Spinal cord (tissue), 9 donors: ENCODE measurements at regions not wholly inside any gene's neighbourhood (a gene's known extent, or its start where the extent isn't known, plus 50 kb on each side); places are given as distances from the start of the nearest gene placed in this dataset.
"Not testable (repeated sequence)": the region's sequence is repeated elsewhere in the genome, so short reads cannot be mapped to it uniquely, and the experiment has no call there.

ENCODE experiments used
- DNase-seq, 6 donors: peaks; one replicate each; pipeline versions ENCODE4 v3.0.0 to v3.0.0-alpha.2; 2013 to 2015; ENCODE audit warnings: low spot score in 6 of 6, low read depth in 4 of 6
- H3K27ac ChIP-seq: one replicate; pipeline ENCODE4 v1.5.1; 2013; ENCODE audit warnings: low read depth, low read length, control low read depth
- H3K27me3 ChIP-seq: one replicate; pipeline ENCODE4 v1.6.1; 2013; ENCODE audit warnings: low read length; ENCODE audit not compliant: control insufficient read depth, insufficient read depth
- H3K36me3 ChIP-seq: one replicate; pipeline ENCODE4 v1.6.1; 2013; ENCODE audit warnings: low read length; ENCODE audit not compliant: control insufficient read depth, insufficient read depth
- H3K4me1 ChIP-seq: one replicate; pipeline ENCODE4 v1.6.1; 2013; ENCODE audit warnings: low read length; ENCODE audit not compliant: control insufficient read depth, insufficient read depth
- H3K4me3 ChIP-seq: one replicate; pipeline ENCODE4 v1.5.1; 2013; ENCODE audit warnings: low read depth, low read length, control low read depth
- H3K9me3 ChIP-seq: one replicate; pipeline ENCODE4 v1.6.1; 2013; ENCODE audit warnings: low read length; ENCODE audit not compliant: control insufficient read depth, insufficient read depth
- WGBS: methylation state at CpG from one replicate; pipeline ENCODE4 v1.1.5; 2013; ENCODE audit warnings: missing lambda C conversion rate; ENCODE audit not compliant: insufficient coverage; 5-methylcytosine and 5-hydroxymethylcytosine counted together
- donor health status: healthy.

- DNase-seq, result no peak
- H3K27me3 ChIP-seq, result no peaks in the 10 kb centered on the region
- no peaks in the 10 kb centered on the region for H3K4me1 ChIP-seq
- no peak overlapping the region for H3K27ac ChIP-seq
- H3K4me3 ChIP-seq, result no peak overlapping the region
- no peaks in the 10 kb centered on the region for H3K9me3 ChIP-seq
- no peaks in the 10 kb centered on the region for H3K36me3 ChIP-seq
- 100% methylated on average over 1 of the region's 1 CpG for WGBS
Observed at GRCh38 chr5:44935262-44935661, 126.5 kb downstream of the MRPS30 start.

- no peak overlapping the region for H3K4me3 ChIP-seq
- no peaks in the 10 kb centered on the region for H3K4me1 ChIP-seq
- no peaks in the 10 kb centered on the region for H3K9me3 ChIP-seq
- WGBS, result 36% methylated on average over 2 of the region's 2 CpGs
- H3K27me3 ChIP-seq, result no peaks in the 10 kb centered on the region
- peak in 1 of 6 donors; percentile 2 for DNase-seq
- no peaks in the 10 kb centered on the region for H3K36me3 ChIP-seq
- H3K27ac ChIP-seq, result no peak overlapping the region
Observed at GRCh38 chr5:44935871-44936270, 127.1 kb downstream of the MRPS30 start.

- Histone ChIP-seq H3K27me3 (no peaks in the 10 kb centered on the region), H3K27ac (no peak overlapping the region), H3K4me1 (no peaks in the 10 kb centered on the region), H3K9me3 (no peaks in the 10 kb centered on the region), H3K36me3 (no peaks in the 10 kb centered on the region), H3K4me3 (no peak overlapping the region)
- no CpG with 5 or more reads among the region's 4 CpGs for WGBS
- peak in 2 of 6 donors; percentile 10 to 26 for DNase-seq
Observed at GRCh38 chr5:44942524-44943001, 133.8 kb downstream of the MRPS30 start.

GRCh38 chr5:44943647-44944046 is 134.9 kb downstream of the MRPS30 start:
- Histone ChIP-seq H3K27ac (no peak overlapping the region), H3K9me3 (no peaks in the 10 kb centered on the region), H3K36me3 (no peaks in the 10 kb centered on the region), H3K4me1 (no peaks in the 10 kb centered on the region), H3K4me3 (no peak overlapping the region), H3K27me3 (no peaks in the 10 kb centered on the region)
- DNase-seq, result no peak
- no CpG with 5 or more reads among the region's 2 CpGs for WGBS

GRCh38 chr5:44945743-44946142 is 137.0 kb downstream of the MRPS30 start:
- WGBS, result no CpG with 5 or more reads among the region's 1 CpG
- no peaks in the 10 kb centered on the region for H3K9me3 ChIP-seq
- no peak overlapping the region for H3K4me3 ChIP-seq
- H3K4me1 ChIP-seq, result no peaks in the 10 kb centered on the region
- no peak overlapping the region for H3K27ac ChIP-seq
- H3K36me3 ChIP-seq, result no peaks in the 10 kb centered on the region
- DNase-seq, result no peak
- H3K27me3 ChIP-seq, result no peaks in the 10 kb centered on the region

- Histone ChIP-seq H3K9me3 (no peaks in the 10 kb centered on the region), H3K27ac (no peak overlapping the region), H3K36me3 (no peaks in the 10 kb centered on the region), H3K27me3 (no peaks in the 10 kb centered on the region), H3K4me1 (no peaks in the 10 kb centered on the region), H3K4me3 (no peak overlapping the region)
- 93% methylated on average over 2 of the region's 4 CpGs for WGBS
- no peak for DNase-seq
Observed at GRCh38 chr5:44949687-44950086, 140.9 kb downstream of the MRPS30 start.

- Histone ChIP-seq H3K36me3 (no peaks in the 10 kb centered on the region), H3K4me1 (no peaks in the 10 kb centered on the region), H3K27me3 (no peaks in the 10 kb centered on the region), H3K9me3 (no peaks in the 10 kb centered on the region), H3K4me3 (no peak overlapping the region), H3K27ac (no peak overlapping the region)
- no CpG with 5 or more reads among the region's 3 CpGs for WGBS
- peak in 1 of 6 donors; percentile 4 for DNase-seq
Observed at GRCh38 chr5:44951371-44951770, 142.6 kb downstream of the MRPS30 start.

GRCh38 chr5:44952376-44952775 is 143.6 kb downstream of the MRPS30 start:
- H3K27ac ChIP-seq, result no peak overlapping the region
- no CpG with 5 or more reads among the region's 1 CpG for WGBS
- H3K27me3 ChIP-seq, result no peaks in the 10 kb centered on the region
- H3K4me3 ChIP-seq, result no peak overlapping the region
- DNase-seq, result peak in 2 of 6 donors; percentile 32 to 56
- H3K36me3 ChIP-seq, result no peaks in the 10 kb centered on the region
- no peaks in the 10 kb centered on the region for H3K4me1 ChIP-seq
- H3K9me3 ChIP-seq, result no peaks in the 10 kb centered on the region

- H3K27ac ChIP-seq, result no peak overlapping the region
- 40% methylated on average over 1 of the region's 2 CpGs for WGBS
Observed at GRCh38 chr5:44953078-44953477, 144.3 kb downstream of the MRPS30 start.

GRCh38 chr5:44958943-44959454 is 150.3 kb downstream of the MRPS30 start:
- H3K27ac ChIP-seq, result not testable (repeated sequence)
- 92% methylated on average over 6 of the region's 6 CpGs for WGBS

More at GRCh38 chr5:44953078-44953477, 144.3 kb downstream of the MRPS30 start:
- no peaks in the 10 kb centered on the region for H3K9me3 ChIP-seq
- no peak for DNase-seq
- H3K36me3 ChIP-seq, result no peaks in the 10 kb centered on the region
- H3K4me1 ChIP-seq, result no peaks in the 10 kb centered on the region
- H3K27me3 ChIP-seq, result no peaks in the 10 kb centered on the region
- no peak overlapping the region for H3K4me3 ChIP-seq

More at GRCh38 chr5:44958943-44959454, 150.3 kb downstream of the MRPS30 start:
- not testable (repeated sequence) for H3K36me3 ChIP-seq, H3K27me3 ChIP-seq, H3K4me1 ChIP-seq, H3K9me3 ChIP-seq, H3K4me3 ChIP-seq, DNase-seq
